B cell (primary cell): ENCODE measurements at regions not wholly inside any gene's neighbourhood (a gene's known extent, or its start where the extent isn't known, plus 50 kb on each side); places are given as distances from the start of the nearest gene placed in this dataset.

Experiments used
- CTCF ChIP-seq: fragments of 200-600 bp; IDR thresholded peaks from one replicate; pipeline ENCODE4 v1.8.0; 2022; ENCODE audit warnings: antibody characterized with exemption, mild to moderate bottlenecking
- EZH2 ChIP-seq: IDR thresholded peaks from 2 replicates; pipeline ENCODE4 v1.6.1; 2012; ENCODE audit warnings: borderline replicate concordance, low read depth, mild to moderate bottlenecking, moderate library complexity, low read length; ENCODE audit not compliant: insufficient read depth, poor library complexity, severe bottlenecking

GRCh38 chr4:115670930-115671329 is 557.5 kb upstream of the NDST4 start:
- TF ChIP-seq CTCF: no peak
- TF ChIP-seq EZH2: no peak
